Immature natural killer cell (primary cell): ENCODE measurements at regions not wholly inside any gene's neighbourhood (a gene's known extent, or its start where the extent isn't known, plus 50 kb on each side); places are given as distances from the start of the nearest gene placed in this dataset.

Experiments used
- DNase-seq, 3 donors: peaks; one replicate each; pipeline ENCODE4 v3.0.0; 2022; ENCODE audit warnings: mixed read lengths in 1 of 3
- H3K27ac Mint-ChIP-seq, 6 donors: one replicate each; pipeline ENCODE4 v1.8.0; 2020; ENCODE audit warnings: mixed read lengths in 6 of 6, mild to moderate bottlenecking in 5 of 6, inconsistent platforms in 4 of 6, moderate library complexity in 3 of 6
- H3K27me3 Mint-ChIP-seq, 3 donors: one replicate each; pipeline ENCODE4 v1.8.0; 2020 to 2021; ENCODE audit warnings: low read depth in 3 of 3, mild to moderate bottlenecking in 3 of 3, mixed read lengths in 3 of 3, moderate library complexity in 3 of 3, inconsistent platforms in 1 of 3
- H3K36me3 Mint-ChIP-seq, 3 donors: one replicate each; pipeline ENCODE4 v1.8.0; 2020; ENCODE audit warnings: mixed read lengths in 3 of 3, inconsistent platforms in 2 of 3, mild to moderate bottlenecking in 2 of 3
- H3K4me1 Mint-ChIP-seq, 2 donors: one replicate each; pipeline ENCODE4 v1.8.0; 2020; ENCODE audit warnings: inconsistent platforms in 2 of 2, mild to moderate bottlenecking in 2 of 2, mixed read lengths in 2 of 2, moderate library complexity in 1 of 2
- H3K4me3 Mint-ChIP-seq, 5 donors: one replicate each; pipeline ENCODE4 v1.8.0; 2020; ENCODE audit warnings: mild to moderate bottlenecking in 5 of 5, mixed read lengths in 5 of 5, inconsistent platforms in 3 of 5, moderate library complexity in 3 of 5
- H3K9me3 Mint-ChIP-seq, 6 donors: one replicate each; pipeline ENCODE4 v1.8.0; 2020; ENCODE audit warnings: mild to moderate bottlenecking in 6 of 6, mixed read lengths in 6 of 6, inconsistent platforms in 4 of 6, moderate library complexity in 3 of 6

DNA sequence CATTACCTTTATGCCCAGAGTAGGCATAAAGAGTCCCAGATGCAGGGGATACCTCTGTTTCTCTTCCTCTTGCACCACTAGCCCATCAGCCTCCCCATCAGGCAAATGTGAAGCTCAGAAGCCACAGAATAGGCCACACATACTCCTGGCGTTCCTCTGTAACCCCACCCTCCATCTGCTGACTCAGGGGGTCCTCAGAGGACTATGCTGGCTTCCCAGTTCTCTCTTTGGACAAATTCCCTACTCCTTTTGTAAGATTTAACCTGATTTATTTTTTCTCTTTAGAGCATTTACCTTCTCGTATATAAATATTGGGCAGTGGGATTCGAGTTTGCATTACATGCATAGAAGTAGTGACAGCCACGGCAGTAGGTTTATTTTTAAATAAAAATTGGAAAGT is 262.3 kb upstream of the CADM1 start:
- Mint-ChIP-seq H3K4me1 (no peaks in the 10 kb centered on the region), H3K27me3 (peaks cover 2 to 5% (median 3%) of the 10 kb centered on the region in 3 donors), H3K4me3 (no peak overlapping the region), H3K27ac (no peak overlapping the region), H3K9me3 (peaks cover 0 to 1% (median 0%) of the 10 kb centered on the region in 6 donors), H3K36me3 (no peaks in the 10 kb centered on the region)
- DNase-seq: no peak

- DNase-seq: no peak
Observed at GRCh38 chr11:115765803-115766239, 261.6 kb upstream of the CADM1 start.

DNA sequence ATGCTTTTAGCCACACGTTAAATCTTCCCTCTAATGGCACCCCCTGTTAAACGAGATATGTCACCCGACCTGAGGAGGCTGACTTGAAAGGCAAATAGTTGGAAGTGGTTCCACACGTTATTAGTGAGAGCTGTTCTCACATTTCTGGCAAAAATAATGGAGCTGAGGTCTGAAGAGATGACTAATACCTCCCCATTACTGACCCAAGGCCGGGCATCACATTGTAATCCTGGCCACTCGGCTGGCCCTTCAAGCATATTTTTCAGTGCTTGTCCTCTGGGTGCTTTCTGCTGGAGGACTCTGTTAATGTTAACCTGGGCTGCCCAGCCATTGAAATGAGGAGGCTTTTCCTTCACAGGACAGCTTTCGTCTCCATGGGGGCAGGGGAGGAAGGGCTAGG is 260.0 kb upstream of the CADM1 start:
- Mint-ChIP-seq H3K4me3 (no peak overlapping the region), H3K4me1 (peaks cover 0 to 3% of the 10 kb centered on the region in 2 donors), H3K36me3 (no peaks in the 10 kb centered on the region), H3K27ac (no peak overlapping the region), H3K9me3 (peaks cover 0 to 1% (median 0%) of the 10 kb centered on the region in 6 donors), H3K27me3 (peaks cover 2 to 5% (median 2%) of the 10 kb centered on the region in 3 donors)
- DNase-seq: no peak

More at GRCh38 chr11:115765803-115766239, 261.6 kb upstream of the CADM1 start:
- H3K4me1 Mint-ChIP-seq: peaks cover 0 to under 1% of the 10 kb centered on the region in 2 donors
- peaks cover 0 to 1% (median 0%) of the 10 kb centered on the region in 6 donors for H3K9me3 Mint-ChIP-seq
- no peak overlapping the region for H3K4me3 Mint-ChIP-seq
- H3K36me3 Mint-ChIP-seq: no peaks in the 10 kb centered on the region
- H3K27me3 Mint-ChIP-seq: peaks cover 2 to 5% (median 3%) of the 10 kb centered on the region in 3 donors
- H3K27ac Mint-ChIP-seq: no peak overlapping the region

- Mint-ChIP-seq H3K27me3 (peaks cover 1 to 12% (median 8%) of the 10 kb centered on the region in 3 donors), H3K9me3 (no peaks in the 10 kb centered on the region), H3K4me3 (peak overlapping the region in 1 of 5 donors; percentile 34)
Observed at GRCh38 chr11:115761817-115762216, 257.6 kb upstream of the CADM1 start.

GRCh38 chr11:115761348-115761747 is 257.1 kb upstream of the CADM1 start:
- no peak for DNase-seq
- H3K27ac Mint-ChIP-seq: no peak overlapping the region
- H3K36me3 Mint-ChIP-seq: no peaks in the 10 kb centered on the region
- H3K9me3 Mint-ChIP-seq: no peaks in the 10 kb centered on the region
- peaks cover 0 to 7% of the 10 kb centered on the region in 2 donors for H3K4me1 Mint-ChIP-seq
- H3K27me3 Mint-ChIP-seq: peaks cover 1 to 12% (median 8%) of the 10 kb centered on the region in 3 donors
- H3K4me3 Mint-ChIP-seq: no peak overlapping the region

More at GRCh38 chr11:115761817-115762216, 257.6 kb upstream of the CADM1 start:
- H3K36me3 Mint-ChIP-seq: no peaks in the 10 kb centered on the region
- no peak for DNase-seq
- no peak overlapping the region for H3K27ac Mint-ChIP-seq
- peaks cover 0 to 7% of the 10 kb centered on the region in 2 donors for H3K4me1 Mint-ChIP-seq

DNA sequence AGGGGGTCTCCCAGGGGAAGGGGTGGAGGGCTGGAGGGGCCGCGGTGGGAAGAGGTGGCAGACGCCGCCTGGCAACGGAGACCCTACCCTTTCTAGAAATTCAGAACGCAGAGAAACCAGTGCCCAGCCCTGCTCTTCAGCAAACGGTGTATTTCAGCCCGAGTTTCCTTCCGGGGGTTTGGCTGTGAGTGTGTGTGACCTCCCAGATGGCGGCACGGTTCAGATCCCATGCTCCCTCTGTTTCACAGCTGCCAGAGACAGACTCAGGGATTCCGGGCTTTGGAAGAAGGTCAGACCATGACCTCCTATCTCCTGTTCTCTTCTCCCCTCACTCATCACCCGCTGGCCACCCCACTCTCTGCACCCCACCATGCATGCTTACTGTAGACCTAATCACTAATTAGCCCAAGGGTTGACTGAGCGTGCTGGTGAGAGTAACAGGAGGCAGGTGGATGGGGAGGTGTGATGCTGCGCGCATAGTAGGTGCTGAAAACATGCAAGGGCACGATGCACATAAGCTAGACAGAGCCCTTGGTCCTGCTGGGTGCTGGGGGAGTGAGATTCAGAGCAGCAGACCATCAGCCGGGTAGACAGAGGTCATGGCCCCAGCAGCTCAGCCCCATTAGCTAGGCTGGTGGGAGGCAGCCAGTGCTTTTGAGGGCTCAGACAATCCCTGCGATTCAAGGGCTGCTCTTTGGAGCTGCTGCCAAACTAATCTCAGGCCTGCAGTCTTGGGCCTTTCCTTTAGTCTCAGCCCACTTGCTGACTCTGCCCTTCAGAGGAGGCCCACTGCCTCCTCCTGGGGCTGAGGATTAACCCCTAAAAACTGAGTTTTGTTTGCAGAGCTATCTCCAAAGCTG is 256.5 kb upstream of the CADM1 start:
- no peaks in the 10 kb centered on the region for H3K36me3 Mint-ChIP-seq
- H3K4me1 Mint-ChIP-seq: peaks cover 0 to 7% of the 10 kb centered on the region in 2 donors
- peak overlapping the region; percentile 41 to 63 (median 55) for H3K4me3 Mint-ChIP-seq
- no peaks in the 10 kb centered on the region for H3K9me3 Mint-ChIP-seq
- no peak overlapping the region for H3K27ac Mint-ChIP-seq
- peaks cover 1 to 12% (median 8%) of the 10 kb centered on the region in 3 donors for H3K27me3 Mint-ChIP-seq
- DNase-seq: no peak

- Mint-ChIP-seq H3K36me3 (no peaks in the 10 kb centered on the region), H3K27ac (no peak overlapping the region), H3K4me1 (peaks cover 0 to 7% of the 10 kb centered on the region in 2 donors), H3K9me3 (no peaks in the 10 kb centered on the region), H3K27me3 (peaks cover 1 to 12% (median 8%) of the 10 kb centered on the region in 3 donors), H3K4me3 (peak overlapping the region; percentile 41 to 64 (median 56))
- no peak for DNase-seq
Observed at GRCh38 chr11:115759622-115760460, 255.6 kb upstream of the CADM1 start.

DNA sequence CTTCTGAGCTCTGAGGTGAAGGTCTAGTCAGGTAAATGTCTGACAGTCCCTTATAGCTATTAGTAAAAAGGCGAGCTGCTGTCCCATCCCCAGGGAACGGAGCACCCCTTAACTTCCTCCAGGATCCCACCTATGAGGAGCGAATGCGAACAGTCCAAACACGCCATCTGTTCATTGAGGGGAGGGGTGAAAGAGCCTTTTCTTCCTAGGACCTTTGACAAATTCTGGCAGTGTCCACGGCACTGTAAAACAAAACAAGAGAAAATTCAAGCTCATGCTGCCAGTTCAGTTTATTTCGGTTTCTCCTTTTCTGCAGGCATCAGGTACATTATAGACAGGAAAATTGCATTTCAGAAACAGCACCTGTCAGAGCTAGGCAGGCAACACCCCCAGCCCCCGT is 253.8 kb upstream of the CADM1 start:
- H3K4me1 Mint-ChIP-seq: peaks cover 0 to 7% of the 10 kb centered on the region in 2 donors
- H3K4me3 Mint-ChIP-seq: peak overlapping the region in 2 of 5 donors; percentile 9 to 35
- no peak for DNase-seq
- H3K36me3 Mint-ChIP-seq: no peaks in the 10 kb centered on the region
- no peaks in the 10 kb centered on the region for H3K9me3 Mint-ChIP-seq
- H3K27ac Mint-ChIP-seq: no peak overlapping the region
- H3K27me3 Mint-ChIP-seq: peaks cover 1 to 12% (median 10%) of the 10 kb centered on the region in 3 donors

DNA sequence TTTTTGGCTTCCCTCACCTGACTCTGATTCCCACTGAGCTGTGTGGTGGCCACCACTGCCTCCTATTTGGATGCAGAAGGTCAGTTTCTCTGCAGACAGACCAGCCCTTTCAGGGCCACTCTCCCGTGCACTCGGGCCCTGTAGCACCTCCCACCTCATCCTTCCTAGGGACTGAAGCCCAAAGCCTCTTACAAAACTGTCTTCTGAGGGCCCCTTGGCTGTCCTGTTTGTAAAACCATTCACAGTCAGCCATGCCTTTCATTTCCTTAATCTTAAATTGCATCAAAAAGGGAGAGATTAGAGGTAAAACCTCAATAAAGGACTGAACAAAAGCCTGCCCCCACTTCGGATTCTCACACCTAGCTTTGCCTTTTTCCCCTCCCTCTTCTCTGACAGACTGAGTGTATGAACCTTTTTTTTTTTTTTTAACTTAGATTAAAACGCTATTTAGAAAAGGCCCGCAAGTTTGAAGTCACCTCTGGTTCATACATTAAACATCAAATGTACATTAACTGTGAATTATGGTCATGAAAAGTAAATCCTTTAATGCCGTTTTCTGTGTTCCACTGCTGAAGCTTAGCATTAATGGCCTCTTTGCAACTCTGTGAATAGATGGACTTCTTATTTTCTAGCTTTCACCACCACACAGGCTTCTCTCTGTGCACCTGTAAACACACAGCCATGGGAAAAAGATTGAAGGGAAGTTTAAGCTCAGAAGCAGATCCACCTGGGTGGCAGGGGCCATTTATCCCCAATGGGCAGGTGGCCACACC is 247.2 kb upstream of the CADM1 start:
- Mint-ChIP-seq H3K4me1 (no peaks in the 10 kb centered on the region), H3K36me3 (no peaks in the 10 kb centered on the region), H3K27ac (no peak overlapping the region), H3K4me3 (no peak overlapping the region), H3K27me3 (peaks cover 0 to 10% (median 0%) of the 10 kb centered on the region in 3 donors), H3K9me3 (peaks cover 0 to 2% (median 0%) of the 10 kb centered on the region in 6 donors)
- no peak for DNase-seq

DNA sequence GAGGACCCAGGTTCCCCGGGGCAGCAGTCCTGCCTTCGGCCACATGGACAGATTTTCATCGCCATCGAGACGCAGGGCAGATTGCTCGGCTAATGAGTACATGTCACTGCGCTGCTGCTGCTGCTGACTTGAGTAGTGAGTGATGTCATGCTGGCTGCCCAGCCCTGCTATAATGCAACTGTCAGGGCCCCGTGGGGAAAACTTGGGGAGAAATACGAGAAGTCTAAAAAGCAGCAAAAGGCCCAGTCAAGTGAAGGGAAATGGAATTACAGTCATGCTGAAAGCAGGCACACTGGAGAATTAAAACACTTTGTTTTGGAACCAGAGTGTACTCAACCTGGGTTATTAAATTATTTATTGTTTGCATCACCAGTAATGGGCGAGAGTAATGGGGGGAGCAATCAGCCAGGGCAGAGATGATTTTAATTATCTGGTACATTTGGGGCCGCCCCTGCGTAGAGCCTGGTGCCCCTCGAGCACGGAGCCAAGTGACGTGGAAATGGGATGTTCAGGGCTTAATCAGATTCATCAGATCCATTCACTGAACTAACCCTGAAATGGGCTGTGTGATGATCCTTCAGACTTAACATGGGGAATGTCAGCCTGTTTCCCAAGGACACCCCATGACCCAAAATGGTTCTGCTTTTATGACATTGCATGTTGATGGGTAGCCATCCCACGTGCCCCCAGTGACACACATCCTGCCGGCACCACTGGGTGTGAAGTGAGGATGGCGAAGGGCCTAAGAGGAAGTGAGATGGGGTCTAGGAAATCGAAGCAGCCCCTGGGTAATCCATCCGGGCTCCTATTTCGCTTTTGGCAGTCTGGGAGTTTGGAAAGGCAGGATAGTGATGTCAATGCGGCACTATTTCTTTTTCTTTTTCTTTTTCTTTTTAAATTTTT is 241.6 kb upstream of the CADM1 start:
- Mint-ChIP-seq H3K27ac (no peak overlapping the region), H3K4me1 (no peaks in the 10 kb centered on the region), H3K9me3 (peaks cover 0 to 2% (median 0%) of the 10 kb centered on the region in 6 donors), H3K36me3 (no peaks in the 10 kb centered on the region), H3K4me3 (no peak overlapping the region), H3K27me3 (peaks cover 2 to 4% (median 2%) of the 10 kb centered on the region in 3 donors)
- DNase-seq: no peak

DNA sequence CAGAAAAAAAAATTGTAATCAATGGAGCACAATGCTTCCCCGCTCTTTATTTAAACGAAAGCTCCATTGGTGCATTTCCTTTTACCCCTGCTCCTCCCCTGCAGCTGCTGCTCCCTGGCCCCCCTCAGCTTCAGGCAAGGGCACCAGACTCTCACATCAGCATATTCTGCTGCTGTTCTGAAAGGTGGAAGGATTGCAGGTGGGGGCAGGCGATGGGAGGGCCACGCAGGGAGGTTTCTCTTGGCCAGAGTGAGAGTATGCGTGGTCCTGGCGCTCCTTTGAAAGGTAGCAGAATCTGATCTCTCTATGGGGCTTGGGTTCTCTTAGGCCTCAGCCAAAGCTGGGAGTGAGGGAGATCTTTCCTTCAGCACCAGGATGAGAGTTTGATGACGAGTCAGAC is 240.9 kb upstream of the CADM1 start:
- Mint-ChIP-seq H3K36me3 (no peaks in the 10 kb centered on the region), H3K4me1 (no peaks in the 10 kb centered on the region), H3K9me3 (no peaks in the 10 kb centered on the region), H3K4me3 (no peak overlapping the region), H3K27me3 (peaks cover 2% of the 10 kb centered on the region in 3 donors), H3K27ac (no peak overlapping the region)
- DNase-seq: no peak

DNA sequence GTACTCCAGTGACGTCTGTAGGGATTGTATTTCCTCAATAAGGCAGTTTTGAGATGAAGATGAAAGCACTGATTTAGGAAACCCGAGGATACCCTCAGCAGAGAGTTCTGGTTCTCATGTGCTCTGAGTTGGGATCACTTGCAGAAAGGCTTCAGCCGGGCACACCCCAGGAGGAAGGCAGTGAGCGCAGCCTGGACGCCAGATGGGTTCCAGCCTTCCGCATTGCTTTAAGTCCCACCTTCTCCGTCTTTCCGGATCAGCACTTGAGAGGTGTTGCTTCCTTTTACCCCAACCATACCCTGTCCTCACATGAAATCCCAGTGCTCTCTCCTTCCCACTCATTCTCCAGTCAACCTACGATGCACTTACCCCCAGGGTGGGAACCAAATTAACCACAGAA is 239.5 kb upstream of the CADM1 start:
- H3K27me3 Mint-ChIP-seq: peaks cover 0 to 4% (median 2%) of the 10 kb centered on the region in 3 donors
- no peak overlapping the region for H3K27ac Mint-ChIP-seq
- H3K4me3 Mint-ChIP-seq: no peak overlapping the region
- DNase-seq: no peak
- H3K9me3 Mint-ChIP-seq: no peaks in the 10 kb centered on the region
- H3K36me3 Mint-ChIP-seq: no peaks in the 10 kb centered on the region
- no peaks in the 10 kb centered on the region for H3K4me1 Mint-ChIP-seq
